ENCODE measurements at regions not wholly inside any gene's neighbourhood (a gene's known extent, or its start where the extent isn't known, plus 50 kb on each side); places are given as distances from the start of the nearest gene placed in this dataset.

DNA sequence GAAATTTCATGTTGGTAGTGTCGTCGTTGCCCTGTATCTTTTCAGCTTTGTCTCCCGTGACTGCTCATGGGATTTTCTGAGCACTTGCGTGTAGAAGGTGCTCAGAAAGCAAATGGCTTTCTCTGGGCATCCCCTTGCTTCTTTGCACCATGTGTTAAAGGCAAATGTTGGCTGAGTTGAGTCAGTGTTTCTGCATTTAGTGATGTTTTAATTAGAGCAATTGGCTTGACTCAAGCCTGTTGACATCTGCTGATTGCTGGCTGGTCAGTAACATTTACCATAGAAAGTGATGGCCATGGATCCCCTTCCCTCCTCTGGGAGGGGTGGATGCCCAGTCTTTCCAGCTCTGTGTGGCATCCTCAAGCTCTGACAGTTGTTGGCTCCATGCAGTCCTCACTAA lies 187.2 kb upstream of the MPHOSPH6 start:
- TF ChIP-seq EZH2 (IDR thresholded peaks at IDR 0.05; ENCODE audit: low read depth): no peak
- TF ChIP-seq, protein P1, sequence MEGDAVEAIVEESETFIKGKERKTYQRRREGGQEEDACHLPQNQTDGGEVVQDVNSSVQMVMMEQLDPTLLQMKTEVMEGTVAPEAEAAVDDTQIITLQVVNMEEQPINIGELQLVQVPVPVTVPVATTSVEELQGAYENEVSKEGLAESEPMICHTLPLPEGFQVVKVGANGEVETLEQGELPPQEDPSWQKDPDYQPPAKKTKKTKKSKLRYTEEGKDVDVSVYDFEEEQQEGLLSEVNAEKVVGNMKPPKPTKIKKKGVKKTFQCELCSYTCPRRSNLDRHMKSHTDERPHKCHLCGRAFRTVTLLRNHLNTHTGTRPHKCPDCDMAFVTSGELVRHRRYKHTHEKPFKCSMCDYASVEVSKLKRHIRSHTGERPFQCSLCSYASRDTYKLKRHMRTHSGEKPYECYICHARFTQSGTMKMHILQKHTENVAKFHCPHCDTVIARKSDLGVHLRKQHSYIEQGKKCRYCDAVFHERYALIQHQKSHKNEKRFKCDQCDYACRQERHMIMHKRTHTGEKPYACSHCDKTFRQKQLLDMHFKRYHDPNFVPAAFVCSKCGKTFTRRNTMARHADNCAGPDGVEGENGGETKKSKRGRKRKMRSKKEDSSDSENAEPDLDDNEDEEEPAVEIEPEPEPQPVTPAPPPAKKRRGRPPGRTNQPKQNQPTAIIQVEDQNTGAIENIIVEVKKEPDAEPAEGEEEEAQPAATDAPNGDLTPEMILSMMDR (conservative IDR thresholded peaks at IDR 0.05): no peak

All from PC-9 (cell line).